ENCODE measurements at regions not wholly inside any gene's neighbourhood (a gene's known extent, or its start where the extent isn't known, plus 50 kb on each side); places are given as distances from the start of the nearest gene placed in this dataset.
"Not testable (repeated sequence)": the region's sequence is repeated elsewhere in the genome, so short reads cannot be mapped to it uniquely, and the experiment has no call there.

DNA sequence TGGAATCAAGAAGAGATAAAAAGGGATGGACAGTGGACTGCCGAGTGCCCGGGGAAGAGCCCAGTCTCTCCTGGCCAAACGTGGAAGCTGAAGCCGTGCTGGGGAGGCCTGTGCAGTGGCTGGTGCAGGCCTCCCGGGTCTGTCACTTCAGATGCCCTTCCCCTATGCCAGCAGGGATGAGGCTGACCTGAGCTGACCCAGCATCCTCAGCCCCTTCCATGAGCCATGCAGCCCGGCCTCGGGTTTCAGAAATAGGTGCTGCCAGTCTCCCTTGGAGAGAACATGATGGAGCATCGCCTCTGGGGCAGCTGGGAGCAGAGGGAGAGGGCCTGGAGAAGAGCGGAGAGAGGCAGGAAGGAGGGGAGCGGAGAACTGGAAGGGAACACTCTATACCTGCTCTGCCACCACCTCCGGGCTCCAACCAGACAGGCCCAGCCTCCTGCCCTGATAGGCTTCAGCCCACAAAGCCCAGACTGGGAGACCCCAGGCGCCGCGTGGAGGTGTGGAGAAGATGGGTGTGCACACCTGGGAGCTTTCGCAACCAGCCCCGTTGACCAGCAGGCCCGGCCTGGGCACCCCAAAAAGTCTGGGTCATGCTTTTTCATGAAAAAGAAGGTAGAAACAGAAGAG, 68.6 kb upstream of the PPP2R2D start:
- H3K27me3 Mint-ChIP-seq, result no peaks in the 10 kb centered on the region
- POLR2A ChIA-PET, result no interaction called here
- no peaks in the 10 kb centered on the region for H3K9me3 Mint-ChIP-seq
- CTCF ChIA-PET, result no interaction called here
- no peaks in the 10 kb centered on the region for H3K4me1 Mint-ChIP-seq
- no peak overlapping the region for H3K4me3 Mint-ChIP-seq
- H3K36me3 Mint-ChIP-seq (ENCODE audit: low read depth), result no peaks in the 10 kb centered on the region
- DNase-seq, result no peak
- H3K27ac Mint-ChIP-seq, result no peak overlapping the region

DNA sequence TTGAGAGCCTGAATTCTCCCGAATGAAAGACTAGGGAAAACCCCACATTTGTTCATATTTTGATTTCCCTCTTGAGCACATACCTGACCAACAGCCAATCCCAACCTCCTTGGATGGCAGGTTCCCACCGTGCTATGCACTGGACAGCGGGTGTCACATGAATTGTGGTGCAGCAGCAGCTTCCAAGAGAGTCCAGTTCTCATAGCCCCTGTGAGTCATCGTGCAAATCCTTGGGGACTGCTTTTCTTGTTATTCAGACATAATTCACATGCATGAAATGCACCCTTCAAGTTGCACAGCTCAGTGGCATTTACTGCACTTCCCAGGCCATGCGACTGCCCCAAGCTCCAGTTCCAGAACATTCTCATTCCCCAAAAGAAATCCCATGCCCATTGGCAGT, 67.8 kb upstream of the PPP2R2D start:
- ChIA-PET POLR2A (no interaction called here), CTCF (no interaction called here)
- Mint-ChIP-seq H3K4me3 (no peak overlapping the region), H3K9me3 (no peaks in the 10 kb centered on the region), H3K4me1 (no peaks in the 10 kb centered on the region), H3K27me3 (no peaks in the 10 kb centered on the region), H3K27ac (no peak overlapping the region), H3K36me3 (ENCODE audit: low read depth) (no peaks in the 10 kb centered on the region)
- DNase-seq, result no peak

DNA sequence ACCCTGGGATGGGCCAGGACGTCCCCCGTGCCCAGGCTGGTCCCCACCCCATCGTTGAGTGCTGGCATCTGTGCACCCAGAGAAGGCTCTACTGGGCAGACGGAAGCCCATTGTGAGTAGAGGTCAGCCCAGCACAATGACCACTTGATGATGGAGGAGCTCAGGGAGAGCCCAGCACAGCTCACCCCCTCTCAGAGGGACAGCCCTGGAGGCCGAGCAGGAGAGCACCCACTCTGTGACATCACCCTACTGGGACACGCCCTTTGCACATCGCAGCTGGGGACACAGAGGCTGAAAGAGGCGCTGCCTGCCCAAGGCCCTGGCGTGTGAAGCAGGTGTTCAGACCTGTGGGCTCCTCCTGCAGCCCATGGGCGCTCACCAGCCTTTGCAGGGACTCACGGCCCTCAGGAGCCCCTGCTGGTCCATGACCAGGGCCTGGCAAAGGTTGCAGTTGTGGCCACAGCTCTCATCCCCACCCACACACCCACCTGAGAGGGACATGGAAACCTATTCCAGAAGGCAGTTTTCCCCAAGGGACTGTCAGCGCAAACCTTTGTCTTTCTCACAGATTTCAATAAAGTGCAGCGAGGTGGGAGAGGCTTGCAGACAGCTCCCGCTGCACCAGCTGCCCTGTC, 67.2 kb upstream of the PPP2R2D start:
- POLR2A ChIA-PET, result no interaction called here
- no peaks in the 10 kb centered on the region for H3K36me3 Mint-ChIP-seq (ENCODE audit: low read depth)
- no peak overlapping the region for H3K27ac Mint-ChIP-seq
- no peaks in the 10 kb centered on the region for H3K27me3 Mint-ChIP-seq
- DNase-seq, result no peak
- CTCF ChIA-PET, result no interaction called here
- no peak overlapping the region for H3K4me3 Mint-ChIP-seq
- no peaks in the 10 kb centered on the region for H3K4me1 Mint-ChIP-seq
- no peaks in the 10 kb centered on the region for H3K9me3 Mint-ChIP-seq

DNA sequence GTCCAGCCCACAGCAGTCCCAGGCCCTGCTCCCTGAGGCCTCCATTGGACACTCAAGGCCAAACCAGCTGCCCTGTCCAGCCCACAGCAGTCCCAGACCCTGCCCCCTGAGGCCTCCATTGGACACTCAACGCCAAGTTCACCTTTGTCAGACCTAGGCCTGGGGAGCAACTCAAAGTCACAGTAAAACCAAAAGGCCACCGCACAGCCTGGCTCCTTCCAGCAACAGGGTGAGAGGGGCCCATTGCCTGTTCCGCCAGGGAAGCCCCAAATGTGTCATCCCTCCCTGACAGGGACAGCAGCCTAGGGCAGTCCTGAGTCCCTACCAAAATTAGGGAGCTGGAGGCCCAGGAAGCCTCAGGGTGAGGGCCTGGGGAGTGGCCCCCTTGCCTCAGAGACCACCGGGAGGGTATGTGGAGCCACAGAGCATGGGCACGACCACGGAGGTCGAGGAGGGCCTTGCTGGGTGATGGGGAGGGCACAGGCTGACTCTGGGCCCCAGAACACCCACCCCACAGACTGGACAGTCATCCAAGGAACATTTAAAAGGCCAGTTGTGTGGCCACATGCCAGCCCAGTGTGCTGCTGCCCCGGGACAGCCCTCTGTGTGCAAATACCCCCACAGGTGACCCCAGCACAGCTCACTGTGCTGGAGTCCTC, 66.5 kb upstream of the PPP2R2D start:
- H3K27ac Mint-ChIP-seq, result no peak overlapping the region
- no peaks in the 10 kb centered on the region for H3K36me3 Mint-ChIP-seq (ENCODE audit: low read depth)
- no peaks in the 10 kb centered on the region for H3K4me1 Mint-ChIP-seq
- ChIA-PET CTCF (no interaction called here), POLR2A (no interaction called here)
- H3K9me3 Mint-ChIP-seq, result no peaks in the 10 kb centered on the region
- no peaks in the 10 kb centered on the region for H3K27me3 Mint-ChIP-seq
- no peak for DNase-seq
- H3K4me3 Mint-ChIP-seq, result no peak overlapping the region

- POLR2A ChIA-PET, result no interaction called here
- no peak overlapping the region for H3K4me3 Mint-ChIP-seq
- CTCF ChIA-PET, result no interaction called here
- no peak overlapping the region for H3K27ac Mint-ChIP-seq
- H3K9me3 Mint-ChIP-seq, result no peaks in the 10 kb centered on the region
- H3K36me3 Mint-ChIP-seq (ENCODE audit: low read depth), result no peaks in the 10 kb centered on the region
- H3K27me3 Mint-ChIP-seq, result no peaks in the 10 kb centered on the region
- no peak for DNase-seq
- H3K4me1 Mint-ChIP-seq, result no peaks in the 10 kb centered on the region
Observed at GRCh38 chr10:131838966-131839742, 61.7 kb upstream of the PPP2R2D start.

GRCh38 chr10:131839880-131840787, 60.7 kb upstream of the PPP2R2D start:
- not testable (repeated sequence) for DNase-seq, H3K4me3 Mint-ChIP-seq

GRCh38 chr10:131840788-131841118, 60.1 kb upstream of the PPP2R2D start:
- no peak overlapping the region for H3K4me3 Mint-ChIP-seq
- DNase-seq, result no peak
- ChIA-PET CTCF (no interaction called here), POLR2A (no interaction called here)
- H3K9me3 Mint-ChIP-seq, result no peaks in the 10 kb centered on the region
- H3K4me1 Mint-ChIP-seq, result no peaks in the 10 kb centered on the region
- H3K27ac Mint-ChIP-seq, result no peak overlapping the region
- H3K36me3 Mint-ChIP-seq (ENCODE audit: low read depth), result no peaks in the 10 kb centered on the region
- H3K27me3 Mint-ChIP-seq, result no peaks in the 10 kb centered on the region

More at GRCh38 chr10:131839880-131840787, 60.7 kb upstream of the PPP2R2D start:
- H3K36me3 Mint-ChIP-seq (ENCODE audit: low read depth); H3K9me3 Mint-ChIP-seq; H3K27me3 Mint-ChIP-seq; CTCF ChIA-PET; H3K4me1 Mint-ChIP-seq; H3K27ac Mint-ChIP-seq; POLR2A ChIA-PET: not testable (repeated sequence)

DNA sequence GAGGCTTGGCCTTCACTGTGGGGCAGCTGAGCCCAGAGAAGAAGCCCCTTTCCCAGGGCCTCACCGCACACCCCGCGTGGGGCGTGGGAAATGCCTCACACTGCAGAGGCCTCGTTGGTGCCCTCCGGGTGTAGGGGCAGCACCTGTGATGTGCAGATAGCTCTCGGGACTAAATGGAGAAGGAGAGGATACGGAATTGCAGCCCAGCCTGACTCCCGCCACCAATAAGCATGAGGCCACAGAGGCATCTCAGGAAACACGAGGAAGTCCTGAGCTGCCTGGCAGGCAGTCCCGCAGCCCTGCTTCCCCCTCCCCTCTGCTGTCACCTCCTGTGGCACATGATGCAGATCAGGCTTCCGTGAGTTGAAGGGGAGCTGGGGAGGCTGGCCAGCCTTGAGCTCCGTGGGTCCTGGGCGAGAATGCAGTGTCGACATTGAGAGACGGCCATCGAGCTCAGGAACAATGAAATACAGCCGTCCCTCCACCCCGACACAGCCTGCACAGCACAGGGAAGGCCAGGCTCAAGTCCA, 59.6 kb upstream of the PPP2R2D start:
- H3K4me1 Mint-ChIP-seq, result no peaks in the 10 kb centered on the region

GRCh38 chr10:131841661-131842139, 59.1 kb upstream of the PPP2R2D start:
- H3K27ac Mint-ChIP-seq, result no peak overlapping the region
- DNase-seq, result no peak
- no peaks in the 10 kb centered on the region for H3K4me1 Mint-ChIP-seq
- no peak overlapping the region for H3K4me3 Mint-ChIP-seq
- no peaks in the 10 kb centered on the region for H3K27me3 Mint-ChIP-seq
- no peaks in the 10 kb centered on the region for H3K9me3 Mint-ChIP-seq
- CTCF ChIA-PET, result no interaction called here
- H3K36me3 Mint-ChIP-seq (ENCODE audit: low read depth), result no peaks in the 10 kb centered on the region
- POLR2A ChIA-PET, result no interaction called here

More for the DNA sequence above, 59.6 kb upstream of the PPP2R2D start:
- Mint-ChIP-seq H3K9me3 (no peaks in the 10 kb centered on the region), H3K36me3 (ENCODE audit: low read depth) (no peaks in the 10 kb centered on the region), H3K27ac (no peak overlapping the region), H3K4me3 (no peak overlapping the region), H3K27me3 (no peaks in the 10 kb centered on the region)
- CTCF ChIA-PET, result no interaction called here
- POLR2A ChIA-PET, result no interaction called here
- DNase-seq, result no peak

DNA sequence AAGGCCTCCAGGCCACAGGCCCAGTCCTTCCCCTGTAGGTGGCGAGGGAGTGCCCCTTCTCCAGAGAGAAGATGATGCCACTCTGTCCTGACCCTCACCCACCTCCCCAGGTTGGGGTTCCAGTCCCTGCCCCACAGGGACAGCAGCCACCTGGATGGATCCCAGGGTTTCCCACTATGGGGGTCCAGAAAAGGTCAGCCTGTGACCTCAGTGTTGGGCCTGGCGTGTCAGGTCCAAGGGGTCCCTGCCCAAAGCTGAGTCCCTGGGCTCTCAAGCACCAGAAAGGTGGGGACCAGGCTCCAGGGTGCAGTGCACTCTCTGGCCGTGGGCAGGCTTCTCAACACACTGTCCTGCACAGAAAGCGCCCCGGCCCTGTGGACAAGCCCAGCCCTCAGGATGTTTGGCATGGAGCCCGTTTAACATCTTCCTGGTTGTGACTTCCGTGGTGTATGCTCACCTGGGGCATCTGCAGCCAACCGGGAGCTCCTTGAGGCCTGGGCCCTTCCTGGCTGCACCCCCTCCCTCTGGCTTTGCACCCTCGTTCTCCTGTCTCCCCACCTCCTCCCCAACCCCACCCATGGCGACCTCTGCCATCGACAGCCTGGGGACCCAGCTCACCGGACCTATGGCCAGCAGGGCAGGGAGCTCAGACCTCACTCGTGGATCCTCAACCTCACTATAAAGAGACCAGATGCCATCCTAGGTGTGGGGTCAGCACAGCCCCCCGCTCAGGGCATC, 58.3 kb upstream of the PPP2R2D start:
- Mint-ChIP-seq H3K4me3 (no peak overlapping the region), H3K36me3 (ENCODE audit: low read depth) (no peaks in the 10 kb centered on the region), H3K4me1 (no peaks in the 10 kb centered on the region), H3K9me3 (no peaks in the 10 kb centered on the region), H3K27ac (no peak overlapping the region), H3K27me3 (no peaks in the 10 kb centered on the region)
- CTCF ChIA-PET, result no interaction called here
- POLR2A ChIA-PET, result no interaction called here
- DNase-seq, result no peak

DNA sequence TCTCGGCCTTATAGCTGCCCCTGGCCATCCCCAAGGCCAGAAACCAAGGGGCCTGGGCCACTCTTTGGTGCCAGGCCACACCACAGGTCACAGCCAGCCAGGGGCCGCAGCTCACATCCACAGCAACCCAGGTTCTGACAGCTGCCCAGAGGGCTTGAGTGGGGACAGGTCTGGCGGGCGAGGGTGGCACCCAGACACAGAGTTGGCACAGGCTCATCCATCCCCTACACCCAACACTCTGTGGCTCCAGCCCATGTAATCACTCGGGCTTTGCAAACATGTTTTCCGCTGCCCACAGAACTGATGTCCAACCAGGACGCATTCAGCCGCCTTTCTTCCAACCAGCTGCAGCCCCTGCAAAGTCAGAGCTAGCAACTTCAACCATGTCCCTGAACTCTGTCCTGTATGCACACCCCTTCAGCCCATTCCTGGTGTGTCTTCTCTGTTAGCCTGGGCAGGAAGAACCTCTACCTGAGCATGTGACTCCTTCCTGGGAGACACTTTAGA, 57.7 kb upstream of the PPP2R2D start:
- Mint-ChIP-seq H3K4me3 (no peak overlapping the region), H3K27ac (no peak overlapping the region), H3K27me3 (no peaks in the 10 kb centered on the region), H3K4me1 (no peaks in the 10 kb centered on the region), H3K36me3 (ENCODE audit: low read depth) (no peaks in the 10 kb centered on the region), H3K9me3 (no peaks in the 10 kb centered on the region)
- POLR2A ChIA-PET, result no interaction called here
- CTCF ChIA-PET, result no interaction called here
- DNase-seq, result no peak

DNA sequence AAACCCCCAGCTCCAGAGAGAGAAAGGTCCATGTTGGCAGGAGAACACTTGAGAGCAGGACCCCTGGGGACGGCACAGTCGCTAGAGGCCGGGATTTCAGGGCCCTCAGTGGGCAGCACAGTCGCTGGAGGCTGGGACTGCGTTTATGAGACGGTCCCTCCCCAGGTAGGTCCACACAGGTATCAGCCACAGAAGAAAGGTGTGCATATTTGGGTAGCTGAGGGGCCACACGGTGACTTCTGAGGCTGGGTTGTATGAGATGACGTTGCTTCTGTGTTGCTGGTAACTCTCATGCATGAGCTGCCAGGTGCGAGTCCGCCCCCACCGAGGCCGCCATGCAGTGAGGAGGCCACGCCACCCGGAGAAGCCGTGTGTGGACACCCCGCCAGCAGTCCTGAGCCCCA, 56.9 kb upstream of the PPP2R2D start:
- POLR2A ChIA-PET, result no interaction called here
- DNase-seq, result no peak
- no peaks in the 10 kb centered on the region for H3K9me3 Mint-ChIP-seq
- no peaks in the 10 kb centered on the region for H3K36me3 Mint-ChIP-seq (ENCODE audit: low read depth)
- H3K27me3 Mint-ChIP-seq, result no peaks in the 10 kb centered on the region
- no peak overlapping the region for H3K4me3 Mint-ChIP-seq
- CTCF ChIA-PET, result no interaction called here
- H3K27ac Mint-ChIP-seq, result no peak overlapping the region
- no peaks in the 10 kb centered on the region for H3K4me1 Mint-ChIP-seq
